PC-9 (cell line): ENCODE measurements at regions not wholly inside any gene's neighbourhood (a gene's known extent, or its start where the extent isn't known, plus 50 kb on each side); places are given as distances from the start of the nearest gene placed in this dataset.

Experiments
- EZH2 ChIP-seq: fragments of 200-600 bp; sonication (generic); IDR thresholded peaks from 2 replicates; pipeline ENCODE4 v1.8.0; 2017; ENCODE audit warnings: antibody characterized with exemption, low read depth
- TF ChIP-seq, protein P1 (sequence below): fragments of 200-600 bp; sonication (generic); conservative IDR thresholded peaks from 2 replicates; pipeline ENCODE4 v1.6.1; 2017; ENCODE audit warnings: mixed run types, antibody characterized with exemption, mild to moderate bottlenecking, moderate library complexity

DNA sequence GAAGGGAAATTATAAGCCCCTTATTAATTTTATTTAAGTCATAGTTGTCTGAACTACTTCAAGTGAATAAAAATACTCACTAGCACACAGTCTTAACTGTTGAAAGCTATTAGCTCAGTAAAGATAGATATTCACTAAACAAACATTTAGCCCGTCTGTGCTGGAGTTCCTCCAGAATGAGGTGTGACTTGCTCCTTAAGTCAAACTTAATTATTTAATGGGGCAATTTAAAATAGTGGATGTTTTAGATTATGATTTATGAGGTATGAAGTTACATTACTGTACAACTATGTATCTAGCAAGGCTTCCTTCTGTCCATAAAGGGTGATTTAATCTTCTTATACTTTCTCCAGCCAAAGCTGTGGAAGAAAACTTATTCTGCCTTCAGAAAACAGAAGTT, 414.0 kb upstream of the FLRT2 start:
- TF ChIP-seq EZH2, result no peak
- TF ChIP-seq, protein P1, sequence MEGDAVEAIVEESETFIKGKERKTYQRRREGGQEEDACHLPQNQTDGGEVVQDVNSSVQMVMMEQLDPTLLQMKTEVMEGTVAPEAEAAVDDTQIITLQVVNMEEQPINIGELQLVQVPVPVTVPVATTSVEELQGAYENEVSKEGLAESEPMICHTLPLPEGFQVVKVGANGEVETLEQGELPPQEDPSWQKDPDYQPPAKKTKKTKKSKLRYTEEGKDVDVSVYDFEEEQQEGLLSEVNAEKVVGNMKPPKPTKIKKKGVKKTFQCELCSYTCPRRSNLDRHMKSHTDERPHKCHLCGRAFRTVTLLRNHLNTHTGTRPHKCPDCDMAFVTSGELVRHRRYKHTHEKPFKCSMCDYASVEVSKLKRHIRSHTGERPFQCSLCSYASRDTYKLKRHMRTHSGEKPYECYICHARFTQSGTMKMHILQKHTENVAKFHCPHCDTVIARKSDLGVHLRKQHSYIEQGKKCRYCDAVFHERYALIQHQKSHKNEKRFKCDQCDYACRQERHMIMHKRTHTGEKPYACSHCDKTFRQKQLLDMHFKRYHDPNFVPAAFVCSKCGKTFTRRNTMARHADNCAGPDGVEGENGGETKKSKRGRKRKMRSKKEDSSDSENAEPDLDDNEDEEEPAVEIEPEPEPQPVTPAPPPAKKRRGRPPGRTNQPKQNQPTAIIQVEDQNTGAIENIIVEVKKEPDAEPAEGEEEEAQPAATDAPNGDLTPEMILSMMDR, result no peak
